Endodermal cell (in vitro differentiated cells): ENCODE measurements at regions not wholly inside any gene's neighbourhood (a gene's known extent, or its start where the extent isn't known, plus 50 kb on each side); places are given as distances from the start of the nearest gene placed in this dataset.

Source experiments
- DNase-seq: peaks from one replicate; pipeline ENCODE4 v3.0.0-alpha.2; 2017
- H3K27ac ChIP-seq: 2 replicates; pipeline ENCODE4 v1.5.1; 2013; ENCODE audit warnings: mild to moderate bottlenecking, low read depth, low read length, moderate library complexity
- H3K27me3 ChIP-seq: 2 replicates; pipeline ENCODE4 v1.6.1; 2013; ENCODE audit warnings: mild to moderate bottlenecking, low read length, moderate library complexity; ENCODE audit not compliant: insufficient read depth, control insufficient read depth, poor library complexity, severe bottlenecking
- H3K36me3 ChIP-seq: 2 replicates; pipeline ENCODE4 v1.7.0; 2013; ENCODE audit warnings: mild to moderate bottlenecking, low read length, moderate library complexity; ENCODE audit not compliant: control insufficient read depth, insufficient read depth
- H3K4me1 ChIP-seq: one replicate; pipeline ENCODE4 v1.7.0; 2013; ENCODE audit warnings: low read length; ENCODE audit not compliant: control insufficient read depth, insufficient read depth
- H3K4me3 ChIP-seq: 2 replicates; pipeline ENCODE4 v1.5.1; 2013; ENCODE audit warnings: mild to moderate bottlenecking, low read length, moderate library complexity
- H3K9ac ChIP-seq: 2 replicates; pipeline ENCODE4 v1.6.1; 2013; ENCODE audit warnings: mild to moderate bottlenecking, low read length, moderate library complexity; ENCODE audit not compliant: poor library complexity, severe bottlenecking; ENCODE audit errors: extremely low read depth
- H3K9me3 ChIP-seq: 2 replicates; pipeline ENCODE4 v1.6.1; 2013; ENCODE audit warnings: mild to moderate bottlenecking, low read length, moderate library complexity; ENCODE audit not compliant: control insufficient read depth
- H3K27ac Mint-ChIP-seq: 2 replicates; pipeline ENCODE4 v1.8.0; 2020; ENCODE audit warnings: mixed read lengths
- H3K27me3 Mint-ChIP-seq: 2 replicates; pipeline ENCODE4 v1.8.0; 2021; ENCODE audit warnings: mild to moderate bottlenecking, mixed read lengths; ENCODE audit not compliant: insufficient read depth
- H3K36me3 Mint-ChIP-seq: 2 replicates; pipeline ENCODE4 v1.8.0; 2020; ENCODE audit warnings: low read depth, mixed read lengths
- H3K4me1 Mint-ChIP-seq: 2 replicates; pipeline ENCODE4 v1.8.0; 2020; ENCODE audit warnings: mixed read lengths
- H3K4me3 Mint-ChIP-seq: 2 replicates; pipeline ENCODE4 v1.8.0; 2020; ENCODE audit warnings: mild to moderate bottlenecking, moderate library complexity, mixed read lengths
- H3K9me3 Mint-ChIP-seq: 2 replicates; pipeline ENCODE4 v1.8.0; 2020; ENCODE audit warnings: mild to moderate bottlenecking, mixed read lengths
- WGBS, 2 experiments: methylation state at CpG; one replicate each; pipeline versions ENCODE4 v1.1.5 to v1.1.7; 2013; ENCODE audit warnings: missing lambda C conversion rate in 2 of 2, mixed read lengths in 1 of 2; ENCODE audit not compliant: insufficient coverage in 1 of 2, insufficient read length in 1 of 2; 5-methylcytosine and 5-hydroxymethylcytosine counted together
- TF ChIP-seq, protein P1 (sequence below): fragments of 200-600 bp; sonication (generic); conservative IDR thresholded peaks from 2 replicates; pipeline ENCODE4 v1.5.0; 2021; ENCODE audit warnings: antibody characterized with exemption, mild to moderate bottlenecking

DNA sequence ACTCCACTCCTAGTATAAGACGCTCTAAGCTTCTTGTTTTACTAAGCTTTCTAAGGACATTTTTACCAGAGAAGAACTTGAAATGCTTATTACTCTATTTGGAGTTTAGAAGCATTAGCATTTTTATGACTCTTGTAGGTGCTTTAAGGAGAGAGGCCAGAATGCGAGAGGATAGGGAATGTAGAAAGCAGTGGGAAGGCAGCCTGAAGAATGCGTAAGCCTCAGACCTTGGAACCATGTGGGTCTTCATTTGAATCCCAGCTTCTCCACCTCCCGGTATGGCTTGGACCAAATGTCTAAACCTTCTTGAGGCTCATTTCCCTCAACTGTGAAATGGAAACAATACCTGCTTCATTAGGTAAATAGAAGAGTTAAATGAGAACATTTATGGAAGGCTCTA is 60.0 kb upstream of the AMOTL1 start:
- Histone ChIP-seq H3K4me1 (no peaks in the 10 kb centered on the region), H3K27me3 (no peaks in the 10 kb centered on the region), H3K36me3 (no peaks in the 10 kb centered on the region), H3K4me3 (no peak overlapping the region), H3K27ac (no peak overlapping the region), H3K9ac (no peak overlapping the region), H3K9me3 (no peaks in the 10 kb centered on the region)
- no peak overlapping the region for H3K27ac Mint-ChIP-seq
- H3K4me1 Mint-ChIP-seq, result peaks cover 20% of the 10 kb centered on the region
- DNase-seq, result no peak
- H3K27me3 Mint-ChIP-seq, result no peaks in the 10 kb centered on the region
- no peaks in the 10 kb centered on the region for H3K36me3 Mint-ChIP-seq
- H3K4me3 Mint-ChIP-seq, result no peak overlapping the region
- H3K9me3 Mint-ChIP-seq, result no peaks in the 10 kb centered on the region
- TF ChIP-seq, protein P1, sequence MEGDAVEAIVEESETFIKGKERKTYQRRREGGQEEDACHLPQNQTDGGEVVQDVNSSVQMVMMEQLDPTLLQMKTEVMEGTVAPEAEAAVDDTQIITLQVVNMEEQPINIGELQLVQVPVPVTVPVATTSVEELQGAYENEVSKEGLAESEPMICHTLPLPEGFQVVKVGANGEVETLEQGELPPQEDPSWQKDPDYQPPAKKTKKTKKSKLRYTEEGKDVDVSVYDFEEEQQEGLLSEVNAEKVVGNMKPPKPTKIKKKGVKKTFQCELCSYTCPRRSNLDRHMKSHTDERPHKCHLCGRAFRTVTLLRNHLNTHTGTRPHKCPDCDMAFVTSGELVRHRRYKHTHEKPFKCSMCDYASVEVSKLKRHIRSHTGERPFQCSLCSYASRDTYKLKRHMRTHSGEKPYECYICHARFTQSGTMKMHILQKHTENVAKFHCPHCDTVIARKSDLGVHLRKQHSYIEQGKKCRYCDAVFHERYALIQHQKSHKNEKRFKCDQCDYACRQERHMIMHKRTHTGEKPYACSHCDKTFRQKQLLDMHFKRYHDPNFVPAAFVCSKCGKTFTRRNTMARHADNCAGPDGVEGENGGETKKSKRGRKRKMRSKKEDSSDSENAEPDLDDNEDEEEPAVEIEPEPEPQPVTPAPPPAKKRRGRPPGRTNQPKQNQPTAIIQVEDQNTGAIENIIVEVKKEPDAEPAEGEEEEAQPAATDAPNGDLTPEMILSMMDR, result no peak
- WGBS, 2 experiments, result 89 to 93% methylated on average over 2 to 4 of the region's 4 CpGs

DNA sequence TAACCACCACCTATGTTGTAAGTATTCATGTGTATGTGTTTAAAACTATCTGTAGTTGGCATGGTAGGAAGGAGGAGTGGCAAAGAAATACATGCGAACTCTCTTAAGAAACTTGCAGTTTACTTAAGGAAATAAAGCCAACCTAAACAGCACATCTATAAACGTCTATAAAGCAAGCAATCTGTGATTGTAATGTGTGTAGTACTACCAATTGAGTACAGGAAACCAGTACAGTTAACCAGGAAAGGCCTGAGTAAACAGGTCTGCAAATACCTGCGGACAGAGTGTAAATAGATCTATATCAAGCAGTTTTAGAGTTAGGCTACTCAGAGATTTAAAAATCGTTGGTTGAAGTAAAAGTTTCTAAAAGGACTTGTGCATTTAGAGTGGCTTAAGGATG is 59.5 kb upstream of the AMOTL1 start:
- H3K36me3 ChIP-seq, result no peaks in the 10 kb centered on the region
- H3K27ac ChIP-seq, result no peak overlapping the region
- no peak overlapping the region for H3K4me3 ChIP-seq
- Mint-ChIP-seq H3K4me3 (no peak overlapping the region), H3K27ac (no peak overlapping the region), H3K4me1 (peaks cover 20% of the 10 kb centered on the region), H3K36me3 (no peaks in the 10 kb centered on the region), H3K9me3 (peaks cover under 1% of the 10 kb centered on the region), H3K27me3 (no peaks in the 10 kb centered on the region)
- TF ChIP-seq, protein P1, result no peak
- H3K9ac ChIP-seq, result no peak overlapping the region
- no peaks in the 10 kb centered on the region for H3K4me1 ChIP-seq
- WGBS, 2 experiments, result 84% methylated on average over 2 to 3 of the region's 4 CpGs
- peaks cover under 1% of the 10 kb centered on the region for H3K9me3 ChIP-seq
- no peaks in the 10 kb centered on the region for H3K27me3 ChIP-seq
- DNase-seq, result no peak

DNA sequence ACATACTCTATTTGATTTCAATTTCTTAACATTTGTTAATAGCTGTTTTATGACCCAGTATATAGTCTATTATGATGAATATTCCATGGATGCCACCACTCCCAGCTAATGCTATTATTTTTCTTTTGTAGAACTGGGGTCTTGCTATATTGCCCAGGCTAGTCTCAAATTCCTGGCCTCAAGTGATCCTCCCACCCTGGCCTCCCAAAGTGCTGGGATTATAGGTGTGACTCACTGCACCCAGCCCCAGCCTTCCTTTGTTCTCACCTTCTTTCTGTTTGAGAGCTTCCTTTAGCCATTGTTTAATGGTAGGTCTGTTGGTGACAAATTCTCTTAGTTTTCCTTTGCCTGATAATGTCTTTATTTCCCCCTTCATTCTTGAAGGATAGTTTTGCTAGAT is 52.9 kb upstream of the AMOTL1 start:
- H3K27ac Mint-ChIP-seq, result no peak overlapping the region

More for the DNA sequence above, 52.9 kb upstream of the AMOTL1 start:
- Mint-ChIP-seq H3K36me3 (no peaks in the 10 kb centered on the region), H3K4me3 (no peak overlapping the region), H3K9me3 (peaks cover 12% of the 10 kb centered on the region), H3K27me3 (no peaks in the 10 kb centered on the region), H3K4me1 (no peaks in the 10 kb centered on the region)
- no peak overlapping the region for H3K9ac ChIP-seq
- H3K9me3 ChIP-seq, result peaks cover 14% of the 10 kb centered on the region
- no peak overlapping the region for H3K27ac ChIP-seq
- no peak overlapping the region for H3K4me3 ChIP-seq
- H3K36me3 ChIP-seq, result no peaks in the 10 kb centered on the region
- no peak for DNase-seq
- TF ChIP-seq, protein P1, result no peak
- no peaks in the 10 kb centered on the region for H3K27me3 ChIP-seq
- H3K4me1 ChIP-seq, result no peaks in the 10 kb centered on the region
